ENCODE measurements at regions not wholly inside any gene's neighbourhood (a gene's known extent, or its start where the extent isn't known, plus 50 kb on each side); places are given as distances from the start of the nearest gene placed in this dataset.

GRCh38 chr2:24439971-24440340, 51.1 kb upstream of the NCOA1 start:
- no peak for DNase-seq (ENCODE audit: low spot score)

GRCh38 chr2:24439280-24439970, 51.6 kb upstream of the NCOA1 start:
- no peak for DNase-seq (ENCODE audit: low spot score)

DNA sequence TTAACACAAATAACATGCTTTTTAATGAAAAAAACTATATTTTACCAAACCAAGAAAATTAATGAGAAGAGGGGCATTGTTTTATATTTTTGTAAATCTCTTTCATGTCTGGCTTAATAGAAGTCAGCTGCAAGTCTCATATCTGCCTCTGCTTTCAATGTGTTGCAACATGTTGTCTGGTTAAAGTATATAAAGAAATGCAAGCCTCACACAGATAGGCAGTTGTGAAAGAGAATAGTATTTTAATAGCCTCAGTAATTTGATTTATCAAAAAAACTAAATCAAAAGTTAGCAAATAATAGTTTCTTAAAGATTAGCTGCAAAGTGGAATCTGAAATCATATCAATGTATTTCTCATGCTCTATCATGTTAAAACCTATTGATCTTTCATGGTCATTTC, 52.9 kb upstream of the NCOA1 start:
- DNase-seq (ENCODE audit: low spot score) = no peak

DNA sequence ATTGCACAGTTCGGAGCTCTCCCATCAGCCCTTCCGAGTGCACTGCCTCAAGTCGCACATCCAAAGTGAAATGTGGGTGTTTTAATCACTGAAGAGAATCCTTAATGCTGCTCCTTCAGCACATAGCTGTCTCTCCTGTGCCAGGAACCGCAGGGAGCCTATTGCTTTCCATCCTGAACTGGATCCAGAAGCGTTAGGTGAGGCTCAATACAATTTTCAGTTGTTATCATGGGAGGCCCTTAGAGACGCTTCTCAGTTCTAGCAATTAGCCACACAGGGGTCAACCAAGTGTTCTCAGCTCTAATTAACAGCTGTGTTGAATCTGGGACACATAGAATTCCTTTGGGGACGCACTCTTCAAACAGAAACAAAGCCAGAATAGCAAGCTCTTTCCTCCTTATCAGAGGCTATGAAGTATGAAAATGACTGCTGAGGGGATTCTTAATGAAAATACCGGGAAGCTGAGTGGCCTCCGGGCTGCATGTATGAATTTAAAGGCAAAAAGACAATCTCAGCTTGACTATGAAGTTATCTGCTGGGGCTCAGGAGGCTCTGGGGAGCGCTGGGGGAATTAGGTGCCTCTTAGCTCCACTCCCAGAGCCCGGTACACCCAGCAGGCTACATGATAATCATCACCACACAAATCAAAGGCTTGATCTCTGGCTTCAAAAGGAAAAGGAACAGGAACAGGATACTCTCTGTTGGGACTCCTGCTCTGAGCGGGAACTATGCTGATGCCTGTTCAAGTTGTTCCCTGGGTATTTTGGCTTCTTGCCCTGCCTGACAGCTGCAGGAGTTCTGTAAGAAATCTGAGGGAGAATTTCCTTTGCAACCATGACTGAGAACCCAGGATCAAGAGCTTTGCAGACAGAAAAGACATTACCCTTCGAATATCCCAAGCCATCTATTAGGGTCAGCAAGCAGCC, 55.4 kb upstream of the NCOA1 start:
- no peak for DNase-seq (ENCODE audit: low spot score)

DNA sequence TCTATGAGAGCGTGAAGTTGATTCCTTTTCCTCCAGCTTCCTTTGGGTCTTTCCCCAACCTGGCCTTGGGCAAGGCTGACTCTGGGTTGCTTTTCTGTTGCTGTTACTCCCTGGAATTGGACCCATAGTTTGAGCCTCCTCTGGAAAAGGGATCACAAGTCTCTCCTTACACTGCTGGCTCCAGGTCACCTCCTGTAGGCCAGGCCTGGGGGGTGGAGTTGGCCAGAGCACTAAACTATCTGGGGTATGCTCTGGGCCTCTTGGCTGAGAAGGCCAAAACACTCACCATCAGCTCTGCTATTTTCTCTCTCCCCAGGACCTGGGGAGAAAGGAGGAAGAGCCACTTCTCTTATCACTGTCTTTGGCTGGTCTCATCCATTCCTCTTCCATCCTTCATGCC, 56.5 kb upstream of the NCOA1 start:
- no peak for DNase-seq (ENCODE audit: low spot score)

DNA sequence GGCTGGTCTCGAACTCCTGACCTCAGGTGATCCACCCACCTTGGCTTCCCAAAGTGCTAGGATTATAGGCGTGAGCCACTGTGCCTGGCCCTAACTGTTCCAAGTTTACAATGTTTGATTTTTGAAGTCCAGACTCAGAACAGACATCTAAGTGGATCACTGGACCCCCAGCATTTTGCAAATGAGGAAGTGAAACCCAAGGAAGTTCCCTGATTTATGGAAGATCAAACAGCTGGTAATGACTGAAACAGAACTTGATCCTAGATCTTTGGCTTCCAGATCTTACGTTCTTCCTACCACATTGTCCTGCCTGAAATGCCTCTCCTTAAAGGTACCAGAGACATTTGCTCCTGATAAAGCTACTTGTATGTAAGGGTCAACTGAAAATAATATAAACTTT, 58.3 kb upstream of the NCOA1 start:
- DNase-seq (ENCODE audit: low spot score) = no peak

- DNase-seq (ENCODE audit: low spot score) = no peak
These were observed 58.9 kb upstream of the NCOA1 start for GRCh38 chr2:24432121-24432520.

DNA sequence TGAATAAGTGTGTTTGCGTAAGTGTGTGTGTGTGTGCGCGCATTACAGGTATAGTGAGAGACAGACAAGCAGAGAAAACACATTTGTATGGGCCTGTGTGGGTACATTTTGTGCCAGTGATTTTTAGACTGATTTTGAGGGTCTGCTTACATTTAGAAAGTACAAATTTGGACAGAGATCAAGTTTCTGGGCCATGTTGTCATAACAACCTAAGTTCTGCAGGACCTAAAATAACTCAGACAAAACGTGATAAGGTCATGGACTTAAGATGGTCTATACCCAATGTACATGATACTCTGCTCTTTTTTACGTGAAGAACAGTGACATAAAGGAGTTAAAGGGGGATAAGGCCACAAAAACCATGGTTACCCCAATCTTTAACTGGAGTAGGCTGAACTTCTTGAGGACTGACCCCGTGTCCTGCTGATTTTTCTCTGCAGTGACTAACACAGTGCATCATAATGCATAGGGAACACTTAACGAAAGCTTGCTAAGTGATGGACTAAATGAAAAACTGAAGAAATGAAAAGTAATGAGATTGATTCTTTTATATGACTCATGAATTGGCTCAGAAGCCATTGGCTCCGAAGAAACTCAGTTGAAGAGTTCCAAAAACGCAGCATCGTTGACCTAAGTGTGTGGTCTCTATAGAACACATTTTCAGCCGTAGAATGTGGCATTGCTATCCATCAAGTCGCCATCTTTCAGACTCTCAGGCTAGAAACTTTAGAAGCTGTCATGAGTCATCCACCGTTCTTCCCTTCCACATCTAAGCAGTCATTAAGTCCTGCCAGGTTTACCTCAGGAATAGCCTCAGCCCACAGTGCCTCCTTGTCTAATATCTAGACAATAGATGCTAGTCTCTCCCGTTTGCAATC, 61.6 kb upstream of the NCOA1 start:
- peak; percentile 11 for DNase-seq (ENCODE audit: low spot score)

DNA sequence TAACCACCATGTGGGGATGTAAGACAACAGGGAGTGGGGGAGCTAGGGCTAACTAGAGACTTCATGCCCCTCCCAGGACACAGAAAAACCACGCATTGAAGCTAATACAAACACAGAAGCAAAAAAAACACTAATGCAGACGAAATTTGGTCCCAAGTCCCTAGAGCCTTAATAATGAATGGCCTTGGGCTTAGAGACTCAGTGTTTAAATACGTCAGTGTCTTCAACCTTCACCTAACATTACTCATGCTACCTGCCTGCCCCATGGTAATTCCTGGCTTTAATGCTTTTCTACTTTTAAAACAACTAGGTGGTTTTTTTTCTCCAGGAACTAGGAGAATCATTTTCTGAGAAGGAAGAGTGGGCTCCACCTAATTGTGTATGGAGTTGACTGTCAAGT, 64.1 kb upstream of the ITSN2 start:
- DNase-seq (ENCODE audit: low spot score) = no peak

DNA sequence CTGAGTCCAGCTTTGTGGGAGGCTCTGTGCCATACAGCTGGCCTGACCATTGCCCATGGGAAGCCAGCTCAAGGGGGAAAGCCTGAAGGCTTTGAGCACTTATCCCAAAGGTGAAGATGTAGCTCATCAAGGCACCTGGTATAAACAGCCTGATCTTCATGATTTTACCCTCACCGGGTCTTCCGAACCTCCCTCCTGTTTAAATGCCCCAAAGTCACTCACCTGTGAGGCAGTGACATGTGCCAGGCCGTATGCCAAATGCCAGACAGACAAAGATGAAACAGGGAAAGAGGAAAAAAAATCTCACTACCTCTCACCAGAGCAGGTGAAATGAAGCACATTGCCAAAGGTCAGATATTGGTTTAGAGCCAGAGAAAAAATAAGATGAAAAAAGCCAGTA, 62.8 kb upstream of the ITSN2 start:
- no peak for DNase-seq (ENCODE audit: low spot score)

- DNase-seq (ENCODE audit: low spot score) = peak; percentile 11
These were observed 61.3 kb upstream of the ITSN2 start for GRCh38 chr2:24421668-24422067.

DNA sequence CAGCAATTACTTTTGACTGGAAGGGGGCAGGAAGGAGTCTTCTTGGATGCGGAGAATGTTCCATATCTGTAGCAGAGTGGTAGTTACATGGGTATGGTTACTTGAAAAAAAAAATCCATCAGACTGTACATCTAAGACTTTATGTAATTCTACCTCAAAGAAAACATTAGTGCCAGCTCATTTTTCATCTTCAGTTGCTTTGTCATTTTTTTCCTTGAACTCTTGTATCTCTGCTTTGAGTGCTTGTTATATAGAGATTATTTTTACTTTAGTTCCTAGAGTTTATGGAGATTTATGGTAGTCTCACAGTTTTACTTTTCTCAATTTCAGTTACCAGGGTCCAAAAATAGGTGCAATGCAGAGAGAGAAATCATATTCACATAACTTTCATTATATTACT, 60.0 kb upstream of the ITSN2 start:
- DNase-seq (ENCODE audit: low spot score) = no peak

- no peak for DNase-seq (ENCODE audit: low spot score)
These were observed 58.0 kb upstream of the ITSN2 start for GRCh38 chr2:24418166-24418841.

DNA sequence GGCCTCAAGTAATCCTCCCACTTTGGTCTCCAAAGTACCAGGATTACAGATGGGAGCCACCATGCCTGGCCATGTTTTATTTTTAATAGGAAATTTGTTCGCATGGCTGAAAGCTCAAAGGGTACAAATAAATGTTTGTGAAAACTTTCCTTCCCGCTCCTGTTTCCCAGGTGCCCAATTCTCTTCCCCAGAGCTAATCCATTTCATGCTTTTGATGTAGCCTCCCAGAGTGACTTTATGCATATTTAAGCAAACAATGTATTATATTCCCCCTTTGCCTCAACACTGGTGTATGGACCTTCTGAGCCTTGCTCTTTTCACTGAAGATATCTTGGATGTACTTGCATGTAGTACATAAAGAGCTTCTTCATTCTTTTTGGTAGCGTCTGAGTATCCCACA, 52.5 kb upstream of the ITSN2 start:
- DNase-seq (ENCODE audit: low spot score) = no peak

- DNase-seq (ENCODE audit: low spot score) = no peak
These were observed 51.3 kb upstream of the ITSN2 start for GRCh38 chr2:24411488-24412151.

DNA sequence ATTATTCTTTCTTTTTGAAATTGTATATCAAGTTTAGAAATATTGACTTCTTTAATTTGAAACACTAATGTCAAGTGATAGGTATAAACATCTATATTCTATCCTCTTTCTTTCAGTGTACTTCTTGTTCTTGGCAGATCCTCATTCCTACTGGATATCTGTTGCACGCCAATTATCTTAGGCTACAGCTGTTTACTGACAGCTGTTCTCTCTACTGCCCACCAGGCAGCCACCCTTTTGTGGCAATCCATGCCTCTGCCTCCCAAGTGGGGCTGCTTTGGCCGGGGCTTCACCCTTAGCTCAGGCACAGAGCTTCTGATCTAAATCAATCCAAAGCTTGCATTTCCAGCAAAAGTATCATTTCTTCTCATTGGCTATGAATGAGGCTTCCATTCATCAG, 50.6 kb upstream of the ITSN2 start:
- DNase-seq (ENCODE audit: low spot score) = no peak

DNA sequence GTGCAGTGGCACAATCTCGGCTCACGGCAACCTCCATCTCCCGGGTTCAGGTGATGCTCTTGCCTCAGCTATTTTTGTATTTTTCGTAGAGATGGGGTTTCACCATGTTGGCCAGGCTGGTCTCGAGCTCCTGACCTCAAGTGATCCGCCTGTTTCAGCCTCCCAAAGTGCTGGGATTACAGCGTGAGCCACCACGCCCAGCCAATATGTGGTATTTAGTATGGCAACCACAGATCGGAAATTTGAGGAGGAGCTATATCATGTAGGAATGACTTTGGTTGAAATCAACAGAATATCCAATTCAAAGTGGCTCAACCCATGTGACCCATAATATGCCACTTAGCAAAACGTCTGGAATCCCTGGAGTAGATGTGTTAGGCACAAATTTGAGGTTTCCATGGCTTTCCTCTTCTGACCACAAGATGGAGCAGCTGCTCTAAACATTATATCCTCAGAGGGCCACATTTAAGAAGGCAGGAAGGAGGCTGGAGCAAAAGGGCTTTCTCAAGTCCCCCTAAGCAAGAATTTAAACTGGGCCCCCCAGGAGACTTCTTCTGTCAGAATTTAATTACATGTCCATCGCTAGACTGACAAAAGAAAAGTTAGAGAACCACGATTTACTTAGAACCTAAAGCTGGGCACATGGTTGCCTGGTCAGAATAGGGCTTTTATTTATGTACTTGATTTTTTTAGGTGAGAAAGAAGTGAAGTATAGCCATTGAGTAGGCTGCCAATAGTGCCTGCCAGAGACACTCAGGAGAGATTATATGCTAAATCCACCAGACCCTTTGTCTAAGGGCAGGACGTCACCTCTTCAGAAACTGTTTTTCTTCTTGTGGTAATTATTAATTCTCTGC, 49.6 kb upstream of the ITSN2 start:
- DNase-seq (ENCODE audit: low spot score) = peak; percentile 53

Measured in H4 (cell line).